ENCODE measurements at regions not wholly inside any gene's neighbourhood (a gene's known extent, or its start where the extent isn't known, plus 50 kb on each side); places are given as distances from the start of the nearest gene placed in this dataset.

GRCh38 chrX:27924718-27925117, 56.5 kb downstream of the DCAF8L1 start:
- no peak for TF ChIP-seq CTCF (IDR thresholded peaks at IDR 0.05)

- no peak for TF ChIP-seq CTCF (IDR thresholded peaks at IDR 0.05)
Measured at GRCh38 chrX:27924261-27924660, 57.0 kb downstream of the DCAF8L1 start.

- peak; percentile 39; the same call in 1 of the 2 replicates for TF ChIP-seq CTCF (IDR thresholded peaks at IDR 0.05)
Measured at GRCh38 chrX:27918799-27919198, 62.5 kb downstream of the DCAF8L1 start.

- no peak for TF ChIP-seq CTCF (IDR thresholded peaks at IDR 0.05)
Measured at GRCh38 chrX:27917713-27918500, 63.3 kb downstream of the DCAF8L1 start.

DNA sequence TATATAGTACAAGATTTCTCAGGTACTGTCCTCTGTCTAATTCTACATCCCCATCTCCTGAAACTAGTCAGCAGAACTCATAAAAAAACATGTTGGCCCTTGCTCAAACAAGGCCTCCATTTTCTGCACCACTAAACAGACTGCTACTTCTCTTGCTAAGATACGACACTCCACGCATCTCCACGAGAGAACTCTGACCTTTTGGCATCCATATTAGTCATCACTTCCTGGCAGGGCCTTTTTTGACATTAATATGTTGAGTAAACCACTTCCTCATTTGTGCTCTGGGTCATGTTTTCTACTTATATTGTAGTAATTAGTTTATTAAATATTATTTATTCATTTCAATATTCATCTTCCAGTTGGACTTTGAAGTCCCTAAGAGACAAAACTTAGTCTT, 65.6 kb downstream of the DCAF8L1 start:
- TF ChIP-seq CTCF (IDR thresholded peaks at IDR 0.05) = no peak

DNA sequence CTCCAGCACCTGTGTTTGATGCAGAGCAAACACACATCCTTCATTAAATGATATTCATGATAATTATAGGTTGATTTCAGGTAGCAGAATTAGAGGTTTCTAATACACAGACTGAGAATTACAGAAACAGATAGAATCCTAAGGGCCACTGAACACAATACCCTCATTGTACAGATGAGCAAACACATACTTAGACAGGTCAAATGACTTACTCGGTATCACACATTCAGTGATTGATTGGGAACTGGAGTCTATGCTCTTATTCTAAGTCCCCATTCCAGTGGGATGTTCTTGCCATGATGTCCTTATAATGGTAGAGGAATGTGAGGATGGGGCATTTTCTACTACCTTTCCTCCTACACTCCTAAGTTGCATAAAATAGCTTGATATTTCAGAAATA, 70.8 kb downstream of the DCAF8L1 start:
- TF ChIP-seq CTCF (IDR thresholded peaks at IDR 0.05) = no peak

- TF ChIP-seq CTCF (IDR thresholded peaks at IDR 0.05) = no peak
Measured at GRCh38 chrX:27903960-27904359, 77.3 kb downstream of the DCAF8L1 start.

DNA sequence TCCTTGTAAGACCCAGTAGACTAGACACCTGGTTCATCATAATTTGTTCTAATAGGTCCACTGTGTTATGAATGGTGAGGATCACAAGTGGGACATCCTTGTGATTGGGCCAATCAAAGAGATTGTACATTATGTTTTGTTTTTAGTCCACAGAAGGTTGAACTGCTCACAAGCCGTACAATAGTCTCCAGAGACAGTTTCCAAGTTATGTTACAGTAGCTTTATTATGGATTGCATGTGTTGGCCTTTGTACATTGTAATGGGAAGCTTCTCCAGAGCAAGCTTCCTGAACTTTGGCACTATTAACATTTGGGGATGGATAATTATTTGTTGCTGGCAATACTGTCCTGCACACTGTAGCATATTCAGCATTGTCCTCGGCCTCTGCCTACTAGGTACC, 86.1 kb downstream of the MAGEB10 start:
- no peak for TF ChIP-seq CTCF (IDR thresholded peaks at IDR 0.05)

All from LNCAP (cell line).